NCI-H774 (cell line): ENCODE measurements at regions not wholly inside any gene's neighbourhood (a gene's known extent, or its start where the extent isn't known, plus 50 kb on each side); places are given as distances from the start of the nearest gene placed in this dataset.
"Not testable (repeated sequence)": the region's sequence is repeated elsewhere in the genome, so short reads cannot be mapped to it uniquely, and the experiment has no call there.

ENCODE experiments used
- DNase-seq: peaks from one replicate; lab custom pipeline; 2025; lab: John Stamatoyannopoulos, UW

DNA sequence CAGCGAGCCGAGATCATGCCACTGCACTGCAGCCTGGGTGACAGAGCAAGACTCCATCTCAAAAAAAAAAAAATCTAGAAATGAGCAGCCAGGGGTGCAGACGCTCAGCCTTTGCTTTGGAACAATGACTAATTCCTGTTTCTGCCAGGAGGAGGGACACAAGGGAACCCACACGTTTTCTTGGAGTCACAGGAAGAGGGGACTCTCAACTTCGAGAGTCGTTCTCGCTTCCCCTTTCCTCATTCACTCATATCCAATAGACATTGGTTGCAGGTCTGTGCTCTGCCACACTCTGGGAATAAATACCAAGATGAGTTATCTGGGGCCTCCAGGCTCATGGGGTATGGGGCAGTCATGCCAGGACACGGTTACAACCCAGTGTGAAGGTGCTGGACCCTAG is 91.5 kb upstream of the RREB1 start:
- no peak for DNase-seq

GRCh38 chr6:7021301-7021700 is 86.5 kb upstream of the RREB1 start:
- DNase-seq, result no peak

DNA sequence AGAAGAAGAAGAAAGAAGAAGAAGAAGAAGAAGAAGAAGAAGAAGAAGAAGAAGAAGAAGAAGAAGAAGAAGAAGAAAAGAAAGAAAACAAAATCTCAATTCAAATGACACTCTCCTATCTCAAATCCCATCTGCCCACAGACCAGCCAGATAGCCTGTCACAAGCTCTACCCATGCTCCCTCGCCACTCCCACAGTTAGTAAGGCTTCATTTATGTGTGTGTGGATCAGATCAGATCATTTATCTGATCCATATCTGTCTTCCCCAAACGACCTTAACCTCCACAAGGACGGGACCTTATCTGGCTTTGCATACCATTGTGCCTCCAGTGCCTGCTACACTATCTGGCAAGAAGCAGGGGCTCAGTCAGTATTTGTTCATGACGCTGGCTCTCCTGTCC is 81.9 kb upstream of the RREB1 start:
- DNase-seq, result no peak

DNA sequence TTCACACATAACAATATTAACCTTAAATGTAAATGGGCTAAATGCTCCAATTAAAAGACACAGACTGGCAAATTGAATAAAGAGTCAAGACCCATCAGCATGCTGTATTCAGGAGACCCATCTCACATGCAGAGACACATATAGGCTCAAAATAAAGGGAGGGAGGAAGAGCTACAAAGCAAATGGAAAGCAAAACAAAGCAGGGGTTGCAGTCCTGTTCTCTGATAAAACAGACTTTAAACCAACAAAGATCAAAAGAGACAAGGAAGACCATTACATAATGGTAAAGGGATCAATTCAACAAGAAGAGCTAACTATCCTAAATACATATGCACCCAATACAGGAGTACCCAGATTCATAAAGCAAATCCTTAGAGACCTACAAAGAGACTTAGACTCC is 78.8 kb upstream of the RREB1 start:
- not testable (repeated sequence) for DNase-seq

- DNase-seq, result not testable (repeated sequence)
These were observed 76.8 kb upstream of the RREB1 start for GRCh38 chr6:7030968-7031367.

DNA sequence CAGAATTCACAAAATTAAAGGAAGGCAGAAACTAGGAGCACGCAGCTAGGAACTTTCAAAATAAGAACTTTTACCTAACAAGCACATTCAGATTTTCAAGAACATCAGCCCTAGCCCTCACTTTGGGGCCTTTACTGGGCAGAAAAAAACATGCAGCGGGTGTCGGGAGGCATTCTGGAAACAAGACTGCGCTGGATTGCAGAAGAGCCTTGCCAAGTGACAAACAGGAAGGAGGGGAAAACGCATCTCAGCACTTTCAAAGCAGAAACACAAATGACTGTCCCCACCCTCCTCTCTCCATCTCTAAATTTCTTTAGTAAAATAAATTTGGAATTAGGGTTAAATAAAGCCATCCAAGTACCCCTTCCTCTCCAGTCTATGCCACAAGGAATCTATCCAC is 74.6 kb upstream of the RREB1 start:
- DNase-seq, result no peak

DNA sequence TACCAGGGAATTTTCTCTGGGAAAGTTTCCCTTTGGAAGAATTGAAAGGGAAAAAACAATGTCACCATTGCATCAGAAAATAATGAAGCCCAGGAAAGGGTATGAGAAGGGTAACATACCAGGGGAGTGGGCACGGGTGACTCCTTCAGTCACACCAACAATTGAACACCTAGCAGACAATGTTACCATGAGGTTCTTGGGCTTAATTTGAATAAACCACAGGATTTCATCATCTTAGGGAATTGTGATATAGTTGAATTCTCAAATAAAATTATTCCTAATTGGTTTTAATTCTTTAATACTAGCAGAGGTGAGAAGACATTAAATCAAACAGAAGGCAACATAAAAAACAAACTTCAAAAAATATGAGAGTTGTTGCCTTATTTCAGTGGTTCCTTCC is 73.7 kb upstream of the RREB1 start:
- DNase-seq, result no peak

GRCh38 chr6:7035837-7036249 is 71.9 kb upstream of the RREB1 start:
- no peak for DNase-seq

DNA sequence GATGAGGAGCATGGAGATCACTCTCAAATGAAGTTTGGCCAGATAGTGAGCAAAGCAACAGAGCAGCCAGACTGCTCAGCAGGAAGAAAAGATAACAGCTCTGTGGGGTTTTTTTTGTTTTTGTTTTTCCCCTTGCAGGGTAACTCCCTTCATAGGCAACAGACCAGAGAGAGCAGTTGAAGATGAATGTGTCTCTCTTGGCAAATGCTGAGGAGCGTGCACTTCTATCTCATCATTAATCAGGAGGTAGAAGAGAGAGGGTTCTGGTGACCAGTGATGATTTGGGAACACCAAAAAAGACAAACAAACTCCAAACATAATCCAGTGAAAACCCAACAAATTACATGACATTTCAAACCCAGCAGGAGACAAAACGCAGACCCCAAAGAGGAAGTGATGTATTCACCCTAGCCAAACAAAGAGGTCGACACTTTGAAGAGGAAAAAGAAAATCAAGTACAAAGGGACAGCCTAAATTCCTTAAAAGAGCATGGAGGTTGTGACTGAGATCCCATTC is 66.2 kb upstream of the RREB1 start:
- no peak for DNase-seq

- DNase-seq, result no peak
These were observed 65.6 kb upstream of the RREB1 start for GRCh38 chr6:7042056-7042653.

GRCh38 chr6:7042654-7043545 is 64.9 kb upstream of the RREB1 start:
- no peak for DNase-seq

- no peak for DNase-seq
These were observed 62.4 kb upstream of the RREB1 start for GRCh38 chr6:7045331-7045730.

DNA sequence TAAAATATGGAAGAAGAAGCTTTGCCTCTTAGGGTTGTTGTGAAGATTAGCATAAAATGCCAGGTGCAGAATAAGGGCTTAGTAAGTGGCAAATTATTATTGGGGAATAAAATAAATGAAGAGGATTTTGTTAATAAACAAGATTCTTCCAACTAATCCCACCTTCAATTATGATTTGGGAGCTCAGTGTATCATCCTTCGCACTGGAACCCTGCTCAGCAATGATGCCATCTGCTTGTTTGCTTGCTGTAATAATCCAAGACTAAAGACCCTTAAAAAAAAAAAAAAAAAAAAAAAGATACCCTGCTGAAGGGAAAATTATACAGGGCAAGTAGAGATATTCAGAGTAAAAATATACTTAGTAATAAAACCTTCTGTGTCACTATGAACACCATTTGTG is 62.0 kb upstream of the RREB1 start:
- DNase-seq, result no peak

DNA sequence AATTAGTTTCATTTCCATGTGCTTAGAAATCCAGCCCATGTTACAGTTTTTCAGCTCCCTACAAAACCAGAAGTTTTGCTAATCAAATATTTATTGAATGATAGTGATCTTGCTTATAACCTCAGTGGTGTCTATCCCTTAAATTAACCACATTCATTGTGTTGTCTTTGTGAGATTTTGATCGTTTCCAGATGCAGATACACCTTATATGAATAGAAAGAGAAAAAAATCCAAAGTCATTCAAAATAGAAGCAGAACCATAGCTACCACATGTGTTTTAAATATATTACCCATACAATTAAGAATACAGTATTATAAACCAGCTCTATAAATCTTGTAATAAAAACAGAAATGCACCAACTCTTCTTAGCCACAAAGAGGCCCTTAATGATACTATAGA is 60.6 kb upstream of the RREB1 start:
- no peak for DNase-seq

GRCh38 chr6:7047966-7048365 is 59.8 kb upstream of the RREB1 start:
- DNase-seq, result no peak

GRCh38 chr6:7048894-7049293 is 58.9 kb upstream of the RREB1 start:
- no peak for DNase-seq

- no peak for DNase-seq
These were observed 57.8 kb upstream of the RREB1 start for GRCh38 chr6:7050004-7050403.

- DNase-seq, result peak; percentile 61
These were observed 56.6 kb upstream of the RREB1 start for GRCh38 chr6:7050872-7051779.

DNA sequence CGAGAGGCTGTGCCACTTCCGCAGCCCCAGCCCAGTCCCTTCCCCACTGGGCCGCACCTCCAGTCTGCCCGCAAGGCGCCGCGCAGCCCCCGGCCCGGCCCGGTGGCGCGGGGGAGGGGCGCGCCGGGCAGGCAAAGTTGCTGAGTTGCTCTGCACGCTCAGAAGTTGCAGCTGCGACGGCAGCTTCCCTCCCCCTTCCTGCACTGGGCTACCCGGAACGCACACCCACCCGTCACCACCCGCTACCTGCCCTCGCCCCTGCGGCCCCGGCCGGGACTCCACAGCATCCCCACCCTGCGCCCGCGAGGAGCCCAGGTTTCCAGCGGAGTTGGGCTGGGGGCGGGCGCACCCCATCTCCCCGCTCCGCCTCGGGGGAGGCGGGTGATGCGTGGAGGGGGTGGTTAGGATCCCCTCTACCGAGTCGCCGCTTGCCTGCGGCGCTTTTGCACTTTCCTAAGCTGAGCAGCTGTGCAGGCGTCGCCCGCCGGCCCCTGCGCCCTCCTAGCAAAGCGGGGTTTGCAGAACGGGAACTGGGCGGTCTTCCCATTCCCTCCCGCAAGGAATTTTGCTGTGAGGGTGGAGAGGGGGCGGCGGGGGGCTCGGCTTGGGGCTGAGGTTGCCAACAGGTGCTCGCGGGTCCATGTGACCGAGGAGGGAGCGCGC is 55.9 kb upstream of the RREB1 start:
- DNase-seq, result peak; percentile 55

DNA sequence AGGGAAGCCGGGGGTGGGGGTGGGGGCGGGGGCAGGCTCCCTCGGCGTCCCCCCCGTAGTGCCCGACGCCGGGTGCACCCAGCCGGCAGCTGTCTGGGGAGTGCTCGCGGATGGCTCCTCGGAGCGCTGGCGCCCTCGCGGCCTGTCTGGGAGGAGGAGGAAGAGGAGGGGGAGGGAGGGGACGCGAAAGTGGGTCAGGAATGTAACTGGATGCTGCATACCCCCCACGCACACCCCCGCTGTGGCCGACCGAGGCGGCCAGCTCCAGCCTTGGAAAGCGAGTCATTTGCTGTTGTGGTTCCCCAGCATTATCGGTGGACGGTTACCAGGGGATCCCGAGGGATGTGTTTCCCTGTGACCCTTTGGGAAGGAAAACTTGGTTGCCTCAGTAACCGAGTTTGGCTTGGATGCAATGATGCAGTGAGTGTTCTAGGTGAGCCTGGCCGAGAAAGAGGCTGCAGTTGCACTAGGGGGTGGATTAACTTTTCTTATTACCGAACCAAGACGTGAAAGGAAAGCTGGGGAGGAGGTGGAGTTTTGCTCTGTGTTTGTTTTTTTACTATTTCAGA is 55.2 kb upstream of the RREB1 start:
- peak; percentile 39 for DNase-seq

DNA sequence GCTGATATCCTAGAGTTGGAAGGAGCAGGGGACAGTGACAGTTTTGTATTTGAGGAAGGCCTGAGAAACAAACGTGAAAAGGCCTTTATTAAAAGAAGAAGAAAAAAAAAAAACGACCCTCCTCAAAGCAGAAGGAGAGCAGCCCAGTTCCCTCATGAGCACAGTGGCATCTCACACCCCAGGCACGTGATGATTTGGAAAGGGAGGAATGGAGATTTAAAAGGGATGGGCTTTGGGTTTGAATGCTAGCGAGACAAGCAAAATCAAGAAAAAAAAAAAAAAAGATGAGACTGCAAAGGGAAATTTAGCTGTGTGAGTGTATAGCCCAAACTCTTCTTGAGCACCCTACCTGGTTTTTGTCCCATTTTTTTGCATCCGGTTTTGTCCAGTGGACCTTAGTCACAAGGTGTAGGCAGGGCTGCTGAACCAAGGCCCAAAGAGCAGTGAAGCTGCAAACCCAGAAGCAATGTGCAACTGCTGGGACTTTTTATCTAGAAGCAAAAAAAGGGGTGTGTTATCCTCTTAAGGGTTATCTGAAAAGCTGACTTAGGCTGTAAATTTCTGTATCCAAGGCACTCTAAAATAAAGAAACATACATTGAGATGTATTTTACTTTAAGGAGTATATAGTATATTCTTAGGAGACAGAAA is 54.5 kb upstream of the RREB1 start:
- no peak for DNase-seq
